ENCODE measurements at regions not wholly inside any gene's neighbourhood (a gene's known extent, or its start where the extent isn't known, plus 50 kb on each side); places are given as distances from the start of the nearest gene placed in this dataset.

- Histone ChIP-seq H3K4me3 (no peak overlapping the region), H3K36me3 (no peaks in the 10 kb centered on the region), H3K27me3 (ENCODE audit: low read depth) (no peaks in the 10 kb centered on the region), H3K9me3 (replicated peaks) (no peaks in the 10 kb centered on the region), H3K4me1 (peaks cover 3% of the 10 kb centered on the region), H3K27ac (replicated peaks) (no peak overlapping the region)
- intact Hi-C loops (cut with micrococcal nuclease), result no loop called here
- DNase-seq, result no peak
- TF ChIP-seq CTCF (IDR thresholded peaks at IDR 0.05; ENCODE audit: borderline replicate concordance), result no peak
Observed at GRCh38 chr2:13030606-13031005, 313.9 kb downstream of the TRIB2 start.

- intact Hi-C loops (cut with micrococcal nuclease), result no loop called here
- no peaks in the 10 kb centered on the region for H3K9me3 ChIP-seq (replicated peaks)
- H3K27ac ChIP-seq (replicated peaks), result no peak overlapping the region
- peaks cover 3% of the 10 kb centered on the region for H3K27me3 ChIP-seq (ENCODE audit: low read depth)
- TF ChIP-seq CTCF (IDR thresholded peaks at IDR 0.05; ENCODE audit: borderline replicate concordance), result no peak
- no peak overlapping the region for H3K4me3 ChIP-seq
- H3K4me1 ChIP-seq, result no peaks in the 10 kb centered on the region
- no peak for DNase-seq
- no peaks in the 10 kb centered on the region for H3K36me3 ChIP-seq
Observed at GRCh38 chr2:13034861-13035260, 318.1 kb downstream of the TRIB2 start.

- DNase-seq, result no peak
- no peak overlapping the region for H3K27ac ChIP-seq (replicated peaks)
- no peaks in the 10 kb centered on the region for H3K4me1 ChIP-seq
- no peak overlapping the region for H3K4me3 ChIP-seq
- TF ChIP-seq CTCF (IDR thresholded peaks at IDR 0.05; ENCODE audit: borderline replicate concordance), result no peak
- no peaks in the 10 kb centered on the region for H3K36me3 ChIP-seq
- intact Hi-C loops (cut with micrococcal nuclease), result no loop called here
- peaks cover 2% of the 10 kb centered on the region for H3K9me3 ChIP-seq (replicated peaks)
- H3K27me3 ChIP-seq (ENCODE audit: low read depth), result peaks cover 13% of the 10 kb centered on the region
Observed at GRCh38 chr2:13035866-13036265, 319.1 kb downstream of the TRIB2 start.

GRCh38 chr2:13040043-13040442 lies 323.3 kb downstream of the TRIB2 start:
- intact Hi-C loops (cut with micrococcal nuclease), result no loop called here
- H3K27ac ChIP-seq (replicated peaks), result no peak overlapping the region
- no peak for TF ChIP-seq CTCF (IDR thresholded peaks at IDR 0.05; ENCODE audit: borderline replicate concordance)
- no peak overlapping the region for H3K4me3 ChIP-seq
- H3K4me1 ChIP-seq, result no peaks in the 10 kb centered on the region
- DNase-seq, result no peak
- H3K36me3 ChIP-seq, result no peaks in the 10 kb centered on the region
- H3K27me3 ChIP-seq (ENCODE audit: low read depth), result peaks cover 22% of the 10 kb centered on the region
- H3K9me3 ChIP-seq (replicated peaks), result peaks cover 15% of the 10 kb centered on the region

- peak; percentile 56 for TF ChIP-seq CTCF (IDR thresholded peaks at IDR 0.05; ENCODE audit: borderline replicate concordance)
- no peak for DNase-seq
- no peak overlapping the region for H3K27ac ChIP-seq (replicated peaks)
- no peaks in the 10 kb centered on the region for H3K4me1 ChIP-seq
- peaks cover 6% of the 10 kb centered on the region for H3K9me3 ChIP-seq (replicated peaks)
- H3K27me3 ChIP-seq (ENCODE audit: low read depth), result peaks cover 7% of the 10 kb centered on the region
- H3K4me3 ChIP-seq, result no peak overlapping the region
- intact Hi-C loops (cut with micrococcal nuclease), result no loop called here
- no peaks in the 10 kb centered on the region for H3K36me3 ChIP-seq
Observed at GRCh38 chr2:13046557-13047165, 329.9 kb downstream of the TRIB2 start.

Data from left ventricle myocardium inferior (tissue), 1 donor.